HG03342 (cell line): ENCODE measurements at regions not wholly inside any gene's neighbourhood (a gene's known extent, or its start where the extent isn't known, plus 50 kb on each side); places are given as distances from the start of the nearest gene placed in this dataset.
"Not testable (repeated sequence)": the region's sequence is repeated elsewhere in the genome, so short reads cannot be mapped to it uniquely, and the experiment has no call there.

Experiments used
- ATAC-seq: cut with Tn5 transposase; IDR thresholded peaks from one replicate; pipeline ENCODE4 v1.9.1; 2021; ENCODE audit warnings: mild to moderate bottlenecking, moderate library complexity; ENCODE audit not compliant: unreplicated experiment

DNA sequence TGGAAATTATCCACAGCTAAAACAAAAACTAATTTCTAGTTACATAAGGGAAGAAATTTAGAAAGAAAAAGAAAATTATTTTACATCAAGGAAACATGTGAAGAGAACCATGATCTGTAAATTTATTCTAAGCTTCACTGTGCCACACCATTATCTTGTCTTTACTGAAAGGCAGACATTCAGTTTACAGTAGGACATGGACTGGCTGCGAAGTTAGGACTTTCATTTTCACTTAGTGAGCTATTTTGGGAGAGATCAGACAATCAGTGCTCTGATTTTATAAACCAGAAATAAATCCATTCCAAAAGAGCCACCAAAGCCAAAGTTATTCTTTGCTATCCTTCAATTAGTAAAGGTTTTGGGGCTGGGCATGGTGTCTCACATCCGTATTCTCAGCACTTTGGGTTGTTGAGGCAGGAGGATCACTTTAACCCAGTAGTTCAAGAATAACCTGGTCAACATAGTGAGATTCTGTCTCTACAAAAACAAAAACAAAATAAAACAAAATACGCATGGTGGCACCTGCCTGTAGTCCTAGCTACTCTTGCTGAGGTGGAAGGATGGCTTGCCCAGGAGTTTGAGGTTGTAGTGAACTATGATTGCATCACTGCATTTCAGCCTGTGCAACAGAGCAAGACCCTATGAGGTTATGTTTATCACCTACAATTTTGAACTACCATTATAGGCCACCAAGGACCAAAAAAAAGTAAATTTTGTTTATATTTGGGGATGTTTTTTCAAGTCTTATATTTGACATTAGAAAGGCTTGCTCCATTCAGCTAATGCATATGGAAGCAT, 1084.8 kb upstream of the ATXN7L3B start:
- ATAC-seq = no peak

- ATAC-seq = no peak
Observed at GRCh38 chr12:73460212-73460611, 1077.4 kb upstream of the ATXN7L3B start.

DNA sequence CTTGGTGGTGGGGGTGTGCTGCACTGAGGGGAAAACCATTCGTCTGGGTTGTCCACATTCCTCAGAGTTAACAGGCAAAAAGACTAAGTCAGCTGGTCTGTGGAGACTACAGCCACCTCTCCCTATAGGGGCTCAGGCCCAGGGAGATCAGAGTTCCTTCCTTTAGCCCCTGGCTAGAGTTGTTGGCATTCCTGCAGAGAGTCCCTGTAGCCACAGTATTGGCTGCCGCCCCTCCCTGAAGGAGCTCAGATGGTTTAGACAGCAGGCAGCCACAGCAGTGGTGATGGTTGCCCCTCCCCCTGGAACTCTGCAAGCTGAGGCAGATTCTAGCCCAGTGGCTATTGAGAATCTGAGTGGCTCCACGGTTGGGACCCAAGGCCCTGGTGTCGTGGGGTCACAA, 1072.5 kb upstream of the ATXN7L3B start:
- ATAC-seq = no peak

GRCh38 chr12:73486256-73486655, 1051.4 kb upstream of the ATXN7L3B start:
- ATAC-seq = no peak

GRCh38 chr12:73506611-73507010, 1031.0 kb upstream of the ATXN7L3B start:
- ATAC-seq = no peak

- ATAC-seq = peak; percentile 44
Observed at GRCh38 chr12:73514672-73515071, 1023.0 kb upstream of the ATXN7L3B start.

DNA sequence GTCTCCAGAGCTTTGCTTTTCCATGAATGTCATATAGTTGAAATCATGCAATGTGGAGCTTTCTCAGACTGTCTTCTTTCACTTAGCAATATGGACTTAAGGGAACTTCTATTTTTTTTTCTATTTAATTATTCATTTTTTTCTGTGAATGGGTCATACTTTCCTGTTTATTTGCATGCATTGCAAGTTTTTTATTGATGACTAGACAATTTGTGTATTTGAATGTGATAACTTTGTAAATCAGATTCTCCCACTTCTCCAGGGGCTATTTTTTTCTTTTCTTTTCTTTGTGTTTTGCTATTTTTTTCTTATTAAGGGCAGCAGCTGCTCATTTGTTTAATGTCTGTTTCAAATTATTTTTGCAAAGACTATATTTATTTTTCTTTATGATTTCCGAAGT, 1019.8 kb upstream of the ATXN7L3B start:
- ATAC-seq = no peak

GRCh38 chr12:73529231-73529630, 1008.4 kb upstream of the ATXN7L3B start:
- ATAC-seq = no peak

DNA sequence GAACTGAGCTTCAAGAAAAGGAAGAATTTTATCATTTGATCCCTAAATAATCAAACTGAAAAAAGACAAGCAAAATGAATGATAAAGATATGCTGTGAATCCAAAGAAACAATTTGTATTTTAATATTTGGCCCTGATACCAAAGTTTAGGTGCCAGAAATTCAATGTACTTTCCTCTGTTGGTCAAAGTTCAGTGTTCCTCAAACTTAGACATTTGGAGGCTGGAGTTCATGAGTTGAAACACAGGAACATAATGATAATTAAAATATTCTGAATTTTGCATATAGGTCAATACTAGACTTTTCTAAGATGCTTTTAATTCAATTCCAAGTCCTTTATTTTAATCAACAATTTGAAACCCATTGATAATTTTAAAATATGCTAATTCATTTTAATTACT, 1007.7 kb upstream of the ATXN7L3B start:
- ATAC-seq = no peak

- no peak for ATAC-seq
Observed at GRCh38 chr12:73531752-73532151, 1005.9 kb upstream of the ATXN7L3B start.

GRCh38 chr12:73547421-73547820, 990.2 kb upstream of the ATXN7L3B start:
- no peak for ATAC-seq

- ATAC-seq = no peak
Observed at GRCh38 chr12:73585136-73585535, 952.5 kb upstream of the ATXN7L3B start.

DNA sequence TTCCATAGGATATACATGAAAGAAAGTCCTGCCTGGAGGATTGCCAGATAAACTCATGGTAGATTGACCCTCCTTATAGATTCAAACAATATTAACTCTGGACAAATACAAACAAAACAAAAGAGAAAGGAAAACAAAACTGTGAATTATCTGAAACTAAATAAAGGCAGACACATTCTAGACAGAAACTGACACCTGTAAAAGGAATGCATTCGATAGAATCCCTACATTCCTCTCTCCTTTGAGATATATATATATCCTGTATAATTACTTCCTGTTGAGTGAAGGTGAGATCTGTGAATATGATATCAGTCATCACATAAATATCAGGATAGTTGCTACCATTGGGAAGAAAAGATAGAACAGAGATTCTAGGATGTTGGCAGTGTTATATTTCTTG, 948.4 kb upstream of the ATXN7L3B start:
- no peak for ATAC-seq

DNA sequence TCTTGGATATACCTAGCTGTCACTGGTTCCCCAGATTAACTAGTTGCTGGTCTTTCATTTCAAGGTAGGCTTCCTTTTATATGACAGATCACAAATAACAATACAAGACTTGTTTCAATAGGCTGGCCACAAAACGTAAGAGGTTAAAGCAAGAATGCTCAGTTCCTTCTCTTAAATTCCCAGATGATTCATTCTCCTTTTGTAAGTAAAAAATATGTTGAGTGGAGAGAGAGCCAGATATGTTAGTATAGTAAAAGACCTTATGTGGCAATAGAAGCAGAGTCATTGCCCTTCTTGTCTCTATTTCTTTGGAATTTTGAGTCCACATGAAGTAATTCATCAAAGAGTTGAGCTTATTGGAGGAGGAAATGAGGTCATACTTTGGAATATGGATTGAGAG, 939.0 kb upstream of the ATXN7L3B start:
- ATAC-seq = no peak

DNA sequence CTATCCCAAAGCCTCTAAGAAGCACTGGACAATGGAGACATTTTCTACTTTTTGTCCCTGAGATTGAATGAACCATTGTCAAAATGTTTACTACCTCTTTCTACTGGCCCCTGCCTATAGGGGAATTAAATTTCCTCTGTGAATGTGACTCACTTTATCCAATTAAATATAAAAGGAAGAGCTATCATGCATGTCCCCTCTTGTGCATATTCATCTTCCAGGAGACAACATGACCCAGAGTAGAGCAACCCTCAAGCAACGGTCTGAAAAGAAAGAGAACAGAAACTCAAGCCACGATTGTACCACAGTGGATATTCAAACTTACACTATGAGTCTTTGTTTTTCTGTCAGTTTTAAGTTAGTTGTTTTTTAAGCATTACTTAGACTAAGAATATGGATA, 938.4 kb upstream of the ATXN7L3B start:
- no peak for ATAC-seq

DNA sequence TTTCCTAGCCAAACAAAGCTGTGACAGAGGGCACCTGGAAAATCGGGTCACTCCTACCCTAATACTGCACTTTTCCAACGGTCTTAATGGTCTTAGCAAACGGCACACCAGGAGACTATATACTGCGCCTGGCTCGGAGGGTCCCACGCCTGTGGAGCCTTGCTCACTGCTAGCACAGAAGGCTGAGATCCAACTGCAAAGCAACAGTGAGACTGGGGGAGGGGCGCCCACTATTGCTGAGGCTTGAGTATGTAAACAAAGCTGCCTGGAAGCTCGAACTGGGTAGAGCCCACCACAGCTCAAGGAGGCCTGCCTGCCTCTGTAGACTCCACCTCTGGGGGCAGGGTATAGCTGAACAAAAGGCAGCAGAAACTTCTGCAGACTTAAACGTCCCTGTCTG, 931.7 kb upstream of the ATXN7L3B start:
- not testable (repeated sequence) for ATAC-seq

GRCh38 chr12:73612551-73612950, 925.1 kb upstream of the ATXN7L3B start:
- no peak for ATAC-seq

DNA sequence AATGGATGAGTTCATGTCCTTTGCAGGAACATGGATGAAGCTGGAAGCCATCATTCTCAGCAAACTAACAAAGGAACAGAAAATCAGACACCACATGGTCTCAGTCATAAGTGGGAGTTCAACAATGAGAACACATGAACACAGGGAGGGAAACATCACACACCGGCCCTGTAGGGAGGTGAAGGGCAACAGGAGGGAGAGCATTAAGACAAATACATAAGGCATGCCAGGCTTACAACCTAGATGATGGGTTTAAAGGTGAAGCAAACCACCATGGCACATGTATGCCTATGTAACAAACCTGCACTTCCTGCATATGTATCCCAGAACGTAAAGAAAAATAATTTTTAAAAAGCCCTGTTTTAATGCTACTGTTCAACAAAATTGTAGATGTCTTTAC, 914.2 kb upstream of the ATXN7L3B start:
- no peak for ATAC-seq

GRCh38 chr12:73625226-73625625, 912.4 kb upstream of the ATXN7L3B start:
- no peak for ATAC-seq

GRCh38 chr12:73629171-73629570, 908.5 kb upstream of the ATXN7L3B start:
- no peak for ATAC-seq

DNA sequence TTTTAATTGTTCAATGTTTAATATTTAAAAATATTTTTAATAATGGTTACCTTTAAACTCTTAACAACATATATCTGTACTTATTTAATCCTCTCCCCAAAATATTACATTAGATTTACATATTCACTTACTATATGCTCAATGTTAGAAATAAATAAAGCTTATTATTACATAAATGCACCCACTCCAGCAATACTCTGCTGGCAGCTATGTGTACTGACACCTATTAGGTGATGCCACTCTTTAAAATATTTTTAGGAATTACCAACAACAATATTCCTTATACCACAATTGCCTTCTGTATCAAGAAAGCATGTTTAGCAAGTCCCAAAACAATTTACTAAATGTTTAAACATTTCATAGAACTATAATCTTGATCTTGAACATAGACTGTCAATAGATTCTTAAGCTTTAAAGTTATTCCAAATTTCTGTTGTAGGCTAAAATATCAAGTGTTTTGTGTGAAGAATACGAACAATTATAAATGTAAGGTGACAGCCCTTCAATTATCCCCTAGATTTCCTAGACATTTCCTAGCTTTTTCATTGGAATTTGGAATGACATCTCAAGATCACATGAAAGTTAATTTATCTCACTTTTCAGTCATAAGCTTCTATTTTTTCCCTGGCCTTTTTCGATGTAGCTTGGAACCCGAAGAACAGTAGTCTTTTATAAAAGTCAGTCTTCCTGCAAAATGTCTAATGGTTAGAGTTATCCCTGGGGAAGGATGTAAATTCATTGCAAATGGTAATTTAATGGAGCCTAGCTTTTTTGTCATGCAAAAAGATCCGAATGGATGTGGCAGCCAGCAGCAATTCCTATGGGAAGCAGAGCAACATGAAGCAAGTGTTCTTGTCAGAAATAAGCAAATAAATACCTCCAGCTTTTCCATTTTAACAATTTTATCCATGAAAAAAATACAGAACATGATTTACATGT, 907.5 kb upstream of the ATXN7L3B start:
- no peak for ATAC-seq

DNA sequence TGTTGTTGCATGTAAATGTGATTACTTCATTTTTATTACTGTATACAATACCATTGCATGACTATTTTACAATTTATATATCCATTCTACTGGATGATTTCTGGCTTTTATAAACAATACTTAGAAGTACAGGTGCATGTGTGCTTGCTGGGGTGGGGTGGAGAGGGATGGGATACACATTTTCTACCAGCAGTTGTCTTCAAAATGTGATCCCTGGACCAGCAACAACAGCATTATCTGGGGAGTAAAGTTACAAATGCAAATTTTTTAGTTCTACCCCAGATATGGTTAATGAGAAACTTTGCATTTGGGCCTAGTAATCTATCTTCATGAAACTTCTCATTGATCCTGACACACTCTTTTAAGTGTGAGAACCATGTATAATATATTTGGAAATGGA, 905.4 kb upstream of the ATXN7L3B start:
- no peak for ATAC-seq
